Spleen (tissue), 7 donors: ENCODE measurements at regions not wholly inside any gene's neighbourhood (a gene's known extent, or its start where the extent isn't known, plus 50 kb on each side); places are given as distances from the start of the nearest gene placed in this dataset.

ENCODE experiments used
- CTCF ChIP-seq, 11 experiments: fragments of 200-600 bp in 7 of 11; fragments of 450-650 bp in 4 of 11; sonication (generic) in 4 of 11; IDR thresholded peaks in 8 of 11; conservative IDR thresholded peaks in 3 of 11; 1 replicate in 7 of 11; 2 replicates in 4 of 11; pipeline versions ENCODE4 v1.4.0 to v1.8.0; 2016 to 2021; ENCODE audit warnings: antibody characterized with exemption in 11 of 11, inconsistent platforms in 4 of 11, mild to moderate bottlenecking in 1 of 11
- POLR2A ChIP-seq, 3 donors: fragments of 450-650 bp; IDR thresholded peaks; one replicate each; pipeline ENCODE4 v1.5.1; 2017; ENCODE audit warnings: antibody characterized with exemption in 3 of 3, mild to moderate bottlenecking in 1 of 3
- POLR2AphosphoS5 ChIP-seq, 3 donors: sonication (generic); formaldehyde crosslinking; IDR thresholded peaks; one replicate each; pipeline ENCODE4 v1.5.1; 2017; ENCODE audit warnings: antibody characterized with exemption in 3 of 3
- donor health status: DM: no; HTN: no; CAD: no; lungs with moderate emphysema.
- donor health status: DM: no; HTN: no; CAD: no.
- donor health status: DM: no; HTN: no; CAD: no.

GRCh38 chr20:29319725-29320124 lies 1937.7 kb upstream of the DEFB115 start:
- TF ChIP-seq CTCF (IDR thresholded peaks at IDR 0.05 in 8 of 11, conservative IDR thresholded peaks at IDR 0.05 in 3 of 11): no peak
- no peak for TF ChIP-seq POLR2A (IDR thresholded peaks at IDR 0.05)
- no peak for TF ChIP-seq POLR2AphosphoS5 (IDR thresholded peaks at IDR 0.05)
